ENCODE measurements at regions not wholly inside any gene's neighbourhood (a gene's known extent, or its start where the extent isn't known, plus 50 kb on each side); places are given as distances from the start of the nearest gene placed in this dataset.

GRCh38 chr5:163305655-163306054, 131.7 kb upstream of the CCNG1 start:
- Histone ChIP-seq H3K9me3 (replicated peaks in 1 of 3) (no peaks in the 10 kb centered on the region), H3K4me1 (replicated peaks in 1 of 2) (no peaks in the 10 kb centered on the region), H3K36me3 (replicated peaks in 1 of 2) (no peaks in the 10 kb centered on the region), H3K27me3 (no peaks in the 10 kb centered on the region), H3K27ac (no peak overlapping the region), H3K4me3 (no peak overlapping the region)
- WGBS, 4 donors = 41 to 64% (median 52%) methylated on average over 3 of the region's 3 CpGs
- no peak for TF ChIP-seq POLR2A (IDR thresholded peaks at IDR 0.05)
- TF ChIP-seq CTCF (IDR thresholded peaks at IDR 0.05) = no peak
- intact Hi-C loops (cut with DNase I) = no loop called here
- no peak for DNase-seq

GRCh38 chr5:163306421-163306820, 131.0 kb upstream of the CCNG1 start:
- Histone ChIP-seq H3K27me3 (no peaks in the 10 kb centered on the region), H3K36me3 (replicated peaks in 1 of 2) (no peaks in the 10 kb centered on the region), H3K4me1 (replicated peaks in 1 of 2) (no peaks in the 10 kb centered on the region), H3K9me3 (replicated peaks in 1 of 3) (no peaks in the 10 kb centered on the region), H3K27ac (no peak overlapping the region), H3K4me3 (no peak overlapping the region)
- DNase-seq = no peak
- WGBS, 4 donors = 47 to 64% (median 51%) methylated on average over 2 of the region's 2 CpGs
- intact Hi-C loops (cut with DNase I) = no loop called here
- TF ChIP-seq POLR2A (IDR thresholded peaks at IDR 0.05) (no peak), CTCF (IDR thresholded peaks at IDR 0.05) (peak in 4 of 6 experiments; percentile 11 to 33 (median 26))

- intact Hi-C loops (cut with DNase I) = no loop called here
- Histone ChIP-seq H3K4me1 (replicated peaks in 1 of 2) (no peaks in the 10 kb centered on the region), H3K36me3 (replicated peaks in 1 of 2) (no peaks in the 10 kb centered on the region), H3K27ac (no peak overlapping the region), H3K9me3 (replicated peaks in 1 of 3) (no peaks in the 10 kb centered on the region), H3K27me3 (no peaks in the 10 kb centered on the region), H3K4me3 (no peak overlapping the region)
- WGBS, 4 donors = 62 to 72% (median 66%) methylated on average over 2 of the region's 2 CpGs
- no peak for TF ChIP-seq CTCF (IDR thresholded peaks at IDR 0.05)
- no peak for TF ChIP-seq POLR2A (IDR thresholded peaks at IDR 0.05)
- no peak for DNase-seq
These were observed 127.5 kb upstream of the CCNG1 start for GRCh38 chr5:163309914-163310313.

- no peak for DNase-seq
- H3K4me1 ChIP-seq (replicated peaks in 1 of 2) = no peaks in the 10 kb centered on the region
- no peak overlapping the region for H3K4me3 ChIP-seq
- H3K9me3 ChIP-seq (replicated peaks in 1 of 3) = no peaks in the 10 kb centered on the region
- intact Hi-C loops (cut with DNase I) = no loop called here
- H3K36me3 ChIP-seq (replicated peaks in 1 of 2) = no peaks in the 10 kb centered on the region
- no peak overlapping the region for H3K27ac ChIP-seq
- H3K27me3 ChIP-seq = no peaks in the 10 kb centered on the region
- no peak for TF ChIP-seq CTCF (IDR thresholded peaks at IDR 0.05)
- no peak for TF ChIP-seq POLR2A (IDR thresholded peaks at IDR 0.05)
- 35 to 50% (median 37%) methylated on average over 1 of the region's 1 CpG for WGBS, 4 donors
These were observed 126.4 kb upstream of the CCNG1 start for GRCh38 chr5:163310997-163311396.

Data from adrenal gland (tissue), 9 donors.